Heart right ventricle (tissue), 16 donors: ENCODE measurements at regions not wholly inside any gene's neighbourhood (a gene's known extent, or its start where the extent isn't known, plus 50 kb on each side); places are given as distances from the start of the nearest gene placed in this dataset.

Experiments used
- ATAC-seq, 8 donors: fragments of 200-7000 bp; cut with Tn5 transposase; one replicate each; pipeline ENCODE4 v1.9.1; 2020; ENCODE audit warnings: mild to moderate bottlenecking in 8 of 8, moderate library complexity in 8 of 8, moderate number of reproducible peaks in 1 of 8
- DNase-seq, 2 donors: peaks; one replicate each; pipeline ENCODE4 v3.0.0-alpha.2; 2020
- H3K27ac ChIP-seq, 10 donors: fragments of 200-600 bp; sonication (generic) in 2 of 10; one replicate each; pipeline versions ENCODE4 v1.5.0 to v1.8.0; 2020 to 2022; ENCODE audit warnings: mild to moderate bottlenecking in 3 of 10
- H3K27me3 ChIP-seq, 7 donors: fragments of 200-600 bp; one replicate each; pipeline ENCODE4 v1.8.0; 2021 to 2022; ENCODE audit warnings: mild to moderate bottlenecking in 2 of 7
- H3K36me3 ChIP-seq, 9 donors: fragments of 200-600 bp; sonication (generic) in 1 of 9; one replicate each; pipeline versions ENCODE4 v1.5.0 to v1.8.0; 2020 to 2022; ENCODE audit warnings: mild to moderate bottlenecking in 2 of 9
- H3K4me1 ChIP-seq, 9 donors: fragments of 200-600 bp; sonication (generic) in 1 of 9; one replicate each; pipeline versions ENCODE4 v1.5.0 to v1.8.0; 2020 to 2022; ENCODE audit warnings: mild to moderate bottlenecking in 4 of 9
- H3K4me3 ChIP-seq, 10 donors: fragments of 200-600 bp; sonication (generic) in 2 of 10; one replicate each; pipeline versions ENCODE4 v1.5.0 to v1.8.0; 2020 to 2022; ENCODE audit warnings: mild to moderate bottlenecking in 7 of 10, moderate library complexity in 2 of 10
- H3K9me3 ChIP-seq, 11 donors: fragments of 200-600 bp in 10 of 11; sonication (generic) in 2 of 11; one replicate each; pipeline versions ENCODE4 v1.5.0 to v1.8.0; 2013 to 2022; ENCODE audit warnings: mild to moderate bottlenecking in 2 of 11, control low read depth in 1 of 11, moderate library complexity in 1 of 11
- CTCF ChIP-seq, 9 donors: fragments of 200-600 bp; sonication (generic) in 2 of 9; IDR thresholded peaks; one replicate each; pipeline versions ENCODE4 v1.5.0 to v1.8.0; 2021 to 2022; ENCODE audit warnings: antibody characterized with exemption in 9 of 9, mild to moderate bottlenecking in 5 of 9, moderate library complexity in 1 of 9
- WGBS, 2 donors: extraction: QIAGEN DNeasy Blood & Tissue Kit; methylation state at CpG; one replicate each; pipeline ENCODE4 v1.1.7; 2013; ENCODE audit warnings: inconsistent platforms in 1 of 2; 5-methylcytosine and 5-hydroxymethylcytosine counted together
- intact Hi-C, 10 donors: fragments of 100-400 bp; cut with DNase I; formaldehyde crosslinking; loops; one replicate each; pipeline versions ENCODE4 v1.11.1 to v1.14.2; 2022
- donor health status: Arrhythmogenic right ventricular cardiomyopathy.
- donor health status: ischemic (EF 13 %, LVEDD 7.1; RV severe dilation, severe dysfunction).
- donor health status: healthy with polysubstance abuse.
- donor health status: DM: no; HTN: yes; CAD: no.
- donor health status: DM: no; HTN: no; CAD: no.
- donor health status: ischemic (EF 25% LVEDD 6.9; RV normal size, moderate dysfunction).
- donor health status: ischemic (EF 25% LVEDD 5.7; RV mildly dilated, moderate dysfunction).
- donor health status: healthy.
- donor health status: DM: yes; HTN: yes; CAD: no.
- donor health status: Ischemic cardiomyopathy.
- donor health status: ischemic (EF 35%, LVEDD 5.7; RV mildly dilated, moderate dysfunction).
- donor health status: nonischemic (EF 11% LVEDD 7.7; RV severe dilation, severe dysfunction).
- donor health status: DM: yes; HTN: yes; CAD: no.
- donor health status: PGD.
- donor health status: ischemic (EF 29% LVEDD 5.4; RV normal size, mild dysfunction).
- donor health status: nonischemic (EF 23%, LVEDD 6.1; RV moderate dilation, normal function).

DNA sequence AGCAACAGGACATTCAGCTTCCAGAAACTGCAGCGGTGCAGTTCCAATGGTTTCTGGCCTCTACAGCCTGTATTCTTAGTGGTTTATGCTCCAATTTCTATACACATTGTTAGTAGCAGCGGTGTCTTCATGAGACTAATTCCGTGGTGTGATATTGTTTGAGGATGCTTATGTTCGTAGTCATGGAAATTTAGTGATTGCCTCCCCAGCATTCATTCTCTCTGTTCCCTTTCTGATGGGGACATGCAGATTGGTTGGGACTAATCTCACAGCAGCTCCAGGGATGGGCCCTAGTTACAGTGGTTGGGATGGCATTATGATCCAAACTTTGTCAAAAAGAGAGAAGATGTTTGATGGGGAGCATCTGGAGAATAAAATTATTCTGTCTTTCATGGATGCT lies 208.6 kb downstream of the CD47 start:
- 83% methylated on average over 4 of the region's 4 CpGs for WGBS, 2 donors
- Histone ChIP-seq H3K27ac (no peak overlapping the region), H3K9me3 (no peaks in the 10 kb centered on the region), H3K4me3 (no peak overlapping the region), H3K4me1 (no peaks in the 10 kb centered on the region), H3K27me3 (no peaks in the 10 kb centered on the region), H3K36me3 (no peaks in the 10 kb centered on the region)
- DNase-seq (no peak), ATAC-seq (no peak)
- no peak for TF ChIP-seq CTCF (IDR thresholded peaks at IDR 0.05)
- intact Hi-C loops, result no loop called here

- 87 to 88% methylated on average over 4 of the region's 4 CpGs for WGBS, 2 donors
- ATAC-seq, result no peak
- Histone ChIP-seq H3K27ac (no peak overlapping the region), H3K4me3 (no peak overlapping the region), H3K36me3 (no peaks in the 10 kb centered on the region), H3K4me1 (no peaks in the 10 kb centered on the region), H3K9me3 (no peaks in the 10 kb centered on the region), H3K27me3 (no peaks in the 10 kb centered on the region)
- TF ChIP-seq CTCF (IDR thresholded peaks at IDR 0.05), result no peak
- intact Hi-C loops, result no loop called here
- DNase-seq, result no peak
Observed at GRCh38 chr3:107881509-107881908, 209.3 kb downstream of the CD47 start.

GRCh38 chr3:107880702-107881101 lies 210.1 kb downstream of the CD47 start:
- TF ChIP-seq CTCF (IDR thresholded peaks at IDR 0.05), result no peak
- ATAC-seq (no peak), DNase-seq (no peak)
- intact Hi-C loops, result no loop called here
- Histone ChIP-seq H3K27me3 (no peaks in the 10 kb centered on the region), H3K27ac (no peak overlapping the region), H3K36me3 (no peaks in the 10 kb centered on the region), H3K4me1 (no peaks in the 10 kb centered on the region), H3K9me3 (no peaks in the 10 kb centered on the region), H3K4me3 (no peak overlapping the region)
- WGBS, 2 donors, result 95 to 97% methylated on average over 4 of the region's 4 CpGs

DNA sequence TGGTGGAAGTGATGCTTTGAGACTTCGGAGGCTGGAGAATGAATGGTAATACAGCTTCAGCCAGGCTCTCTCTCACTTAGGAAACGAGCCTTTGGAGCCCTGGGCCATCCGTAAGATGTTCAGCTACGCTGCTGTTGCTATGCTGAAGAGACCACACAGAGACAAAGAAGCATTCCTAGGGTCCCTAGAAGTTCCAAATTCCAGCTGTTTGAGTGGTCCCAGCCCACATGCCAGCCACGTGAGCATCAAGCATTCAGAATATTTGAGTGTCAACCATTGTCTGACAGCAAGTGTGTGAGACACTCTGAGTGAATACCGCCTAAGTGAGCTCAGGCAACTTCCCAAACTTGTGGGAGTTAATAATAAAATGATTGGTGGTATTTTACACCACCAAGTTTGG lies 212.9 kb downstream of the CD47 start:
- Histone ChIP-seq H3K36me3 (no peaks in the 10 kb centered on the region), H3K27me3 (no peaks in the 10 kb centered on the region), H3K4me3 (no peak overlapping the region), H3K27ac (no peak overlapping the region), H3K4me1 (no peaks in the 10 kb centered on the region), H3K9me3 (no peaks in the 10 kb centered on the region)
- no peak for ATAC-seq
- WGBS, 2 donors, result 77 to 81% methylated on average over 6 of the region's 6 CpGs
- intact Hi-C loops, result no loop called here
- no peak for DNase-seq
- TF ChIP-seq CTCF (IDR thresholded peaks at IDR 0.05), result no peak
